Esophagus squamous epithelium (tissue), 5 donors: ENCODE measurements at regions not wholly inside any gene's neighbourhood (a gene's known extent, or its start where the extent isn't known, plus 50 kb on each side); places are given as distances from the start of the nearest gene placed in this dataset.

Experiments used
- DNase-seq: peaks from one replicate; lab custom pipeline; 2025; lab: John Stamatoyannopoulos, UW
- H3K27ac ChIP-seq, 4 donors: fragments of 200-600 bp; sonication (generic); one replicate each; pipeline ENCODE4 v1.5.1; 2016 to 2019; ENCODE audit warnings: mild to moderate bottlenecking in 1 of 4
- H3K27me3 ChIP-seq, 4 donors: fragments of 200-600 bp; sonication (generic); 1 replicate in 3 of 4; 2 replicates in 1 of 4; pipeline versions ENCODE4 v1.5.1 to v1.6.0; 2017 to 2021; ENCODE audit warnings: antibody characterized with exemption in 1 of 4
- H3K36me3 ChIP-seq, 3 donors: fragments of 200-600 bp; sonication (generic); one replicate each; pipeline ENCODE4 v1.5.1; 2016 to 2019
- H3K4me1 ChIP-seq, 3 donors: fragments of 200-600 bp; sonication (generic); one replicate each; pipeline ENCODE4 v1.5.1; 2017 to 2019
- H3K4me3 ChIP-seq, 4 donors: fragments of 200-600 bp; sonication (generic); 1 replicate in 3 of 4; 2 replicates in 1 of 4; pipeline ENCODE4 v1.5.1; 2016 to 2019; ENCODE audit warnings: mild to moderate bottlenecking in 2 of 4, moderate library complexity in 1 of 4
- H3K9me3 ChIP-seq, 3 donors: fragments of 200-600 bp; sonication (generic); one replicate each; pipeline ENCODE4 v1.5.1; 2016 to 2019
- POLR2A ChIP-seq, 4 donors: fragments of 450-650 bp; IDR thresholded peaks; one replicate each; pipeline ENCODE4 v1.6.1; 2017; ENCODE audit warnings: antibody characterized with exemption in 4 of 4, mild to moderate bottlenecking in 4 of 4, moderate library complexity in 3 of 4
- WGBS, 2 donors: methylation state at CpG; one replicate each; pipeline ENCODE4 v1.1.5; 2018; 5-methylcytosine and 5-hydroxymethylcytosine counted together
- intact Hi-C: fragments of 100-400 bp; cut with DNase I; formaldehyde crosslinking; loops from one replicate; pipeline ENCODE4 v1.15.0; 2022
- TF ChIP-seq, protein P1 (sequence below), 6 experiments: fragments of 450-650 bp in 4 of 6; fragments of 200-600 bp in 2 of 6; sonication (generic) in 2 of 6; IDR thresholded peaks; one replicate each; pipeline ENCODE4 v1.5.1; 2016 to 2019; ENCODE audit warnings: antibody characterized with exemption in 6 of 6, mild to moderate bottlenecking in 4 of 6, moderate library complexity in 4 of 6
- donor health status: DM: yes; HTN: yes; CAD: no.

DNA sequence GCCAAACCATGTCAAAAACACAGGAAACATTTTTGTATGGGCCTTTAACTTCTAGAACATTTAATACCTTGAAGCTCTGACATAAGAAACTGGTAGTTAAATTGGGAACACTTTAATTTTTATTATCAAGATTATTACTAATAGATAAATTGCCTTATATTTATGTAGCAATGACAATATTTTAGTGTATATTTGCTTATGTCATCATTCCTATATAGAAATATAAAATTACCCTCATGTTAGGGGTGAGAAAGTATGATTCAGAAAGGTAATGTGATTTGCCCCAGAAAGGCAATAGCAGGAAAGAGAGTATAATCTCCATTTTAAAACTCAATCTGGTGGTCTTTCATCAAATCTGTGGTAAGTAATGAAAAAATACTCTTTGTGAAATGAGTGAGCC, 147.4 kb downstream of the IL15 start:
- TF ChIP-seq, protein P1, sequence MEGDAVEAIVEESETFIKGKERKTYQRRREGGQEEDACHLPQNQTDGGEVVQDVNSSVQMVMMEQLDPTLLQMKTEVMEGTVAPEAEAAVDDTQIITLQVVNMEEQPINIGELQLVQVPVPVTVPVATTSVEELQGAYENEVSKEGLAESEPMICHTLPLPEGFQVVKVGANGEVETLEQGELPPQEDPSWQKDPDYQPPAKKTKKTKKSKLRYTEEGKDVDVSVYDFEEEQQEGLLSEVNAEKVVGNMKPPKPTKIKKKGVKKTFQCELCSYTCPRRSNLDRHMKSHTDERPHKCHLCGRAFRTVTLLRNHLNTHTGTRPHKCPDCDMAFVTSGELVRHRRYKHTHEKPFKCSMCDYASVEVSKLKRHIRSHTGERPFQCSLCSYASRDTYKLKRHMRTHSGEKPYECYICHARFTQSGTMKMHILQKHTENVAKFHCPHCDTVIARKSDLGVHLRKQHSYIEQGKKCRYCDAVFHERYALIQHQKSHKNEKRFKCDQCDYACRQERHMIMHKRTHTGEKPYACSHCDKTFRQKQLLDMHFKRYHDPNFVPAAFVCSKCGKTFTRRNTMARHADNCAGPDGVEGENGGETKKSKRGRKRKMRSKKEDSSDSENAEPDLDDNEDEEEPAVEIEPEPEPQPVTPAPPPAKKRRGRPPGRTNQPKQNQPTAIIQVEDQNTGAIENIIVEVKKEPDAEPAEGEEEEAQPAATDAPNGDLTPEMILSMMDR (IDR thresholded peaks at IDR 0.05): no peak
- TF ChIP-seq POLR2A (IDR thresholded peaks at IDR 0.05): no peak
- H3K36me3 ChIP-seq: no peaks in the 10 kb centered on the region
- no peaks in the 10 kb centered on the region for H3K27me3 ChIP-seq
- no peak for DNase-seq
- intact Hi-C loops: no loop called here
- H3K4me3 ChIP-seq: no peak overlapping the region
- H3K27ac ChIP-seq: no peak overlapping the region
- H3K4me1 ChIP-seq: no peaks in the 10 kb centered on the region
- no peaks in the 10 kb centered on the region for H3K9me3 ChIP-seq

DNA sequence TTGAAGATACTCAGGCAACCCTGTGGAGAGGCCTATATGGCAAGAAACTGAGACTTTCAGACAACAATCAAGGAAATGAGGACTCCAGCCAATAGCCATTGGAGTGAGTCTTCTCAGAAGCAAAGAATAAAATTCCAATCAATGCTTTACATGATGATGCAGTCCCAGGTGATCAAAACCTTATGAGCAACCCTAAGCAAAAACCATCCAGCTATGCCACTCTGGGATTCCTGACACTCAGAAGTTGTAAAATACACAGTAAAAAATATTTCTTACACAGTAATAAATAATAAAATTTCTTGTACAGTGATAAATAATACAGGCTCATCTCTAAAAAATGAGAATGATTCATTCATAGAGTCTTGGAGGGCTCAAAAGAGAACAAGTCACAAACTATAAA, 150.6 kb downstream of the IL15 start:
- TF ChIP-seq POLR2A (IDR thresholded peaks at IDR 0.05): no peak
- TF ChIP-seq, protein P1 (IDR thresholded peaks at IDR 0.05): no peak
- H3K36me3 ChIP-seq: no peaks in the 10 kb centered on the region
- no peaks in the 10 kb centered on the region for H3K4me1 ChIP-seq
- intact Hi-C loops: no loop called here
- H3K27ac ChIP-seq: no peak overlapping the region
- H3K9me3 ChIP-seq: no peaks in the 10 kb centered on the region
- DNase-seq: no peak
- no peak overlapping the region for H3K4me3 ChIP-seq
- no peaks in the 10 kb centered on the region for H3K27me3 ChIP-seq

DNA sequence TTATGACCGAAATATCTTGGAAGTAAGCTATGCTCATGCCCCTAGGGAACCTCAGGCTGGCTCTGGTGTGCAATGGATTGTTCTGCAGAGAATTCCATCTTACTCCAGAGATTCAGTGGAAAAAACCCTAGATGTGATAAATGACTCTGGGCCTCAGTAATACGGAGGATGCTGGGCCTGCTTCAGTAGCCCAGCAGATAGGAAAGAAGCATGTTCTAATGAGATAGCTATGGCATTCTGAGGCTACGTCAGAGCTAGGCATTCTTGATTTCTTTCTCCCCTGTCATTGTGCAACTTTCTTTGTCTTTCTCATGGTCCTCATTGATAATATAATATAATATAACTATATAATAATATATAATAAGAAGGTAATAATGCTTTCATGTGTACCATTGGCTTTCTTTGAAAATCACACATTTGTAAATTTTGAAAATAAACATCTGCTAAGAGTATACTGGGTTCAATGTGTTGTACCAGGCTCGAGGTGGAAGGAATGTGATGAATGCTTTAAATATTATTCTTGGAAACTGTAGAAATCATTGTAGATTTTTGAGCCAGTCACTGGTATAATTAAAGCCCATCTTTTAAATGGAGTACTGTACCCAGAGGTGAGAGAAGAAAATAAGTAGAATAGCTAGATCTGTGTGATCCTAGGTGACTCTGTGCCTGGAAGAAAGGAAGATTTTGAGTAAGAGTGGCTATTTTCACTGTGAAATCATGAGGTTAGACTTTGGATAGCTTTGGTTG, 152.0 kb downstream of the IL15 start:
- Histone ChIP-seq H3K4me1 (no peaks in the 10 kb centered on the region), H3K4me3 (no peak overlapping the region)
- 76 to 78% methylated on average over 4 of the region's 4 CpGs for WGBS, 2 donors

DNA sequence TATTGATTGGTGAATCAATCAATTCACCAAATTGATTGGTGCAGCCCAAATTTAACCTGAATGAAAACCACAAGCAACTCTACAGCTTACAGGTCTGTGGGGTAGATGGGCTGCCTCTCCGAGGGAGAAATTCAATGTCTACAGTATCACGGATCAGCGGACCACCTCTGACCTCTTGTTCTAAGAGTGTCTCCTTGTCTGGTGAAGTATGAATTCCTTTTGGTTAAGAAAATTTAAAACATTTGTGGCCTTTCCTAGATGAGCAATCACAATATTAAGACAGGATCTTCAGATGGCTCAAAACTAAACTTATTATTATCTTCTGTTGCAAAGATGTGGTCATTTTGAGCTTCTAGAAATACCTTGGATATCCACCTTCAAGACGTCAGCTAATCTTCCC, 153.3 kb downstream of the IL15 start:
- Histone ChIP-seq H3K4me1 (no peaks in the 10 kb centered on the region), H3K27ac (no peak overlapping the region), H3K27me3 (no peaks in the 10 kb centered on the region), H3K9me3 (no peaks in the 10 kb centered on the region), H3K4me3 (no peak overlapping the region), H3K36me3 (no peaks in the 10 kb centered on the region)
- TF ChIP-seq POLR2A (IDR thresholded peaks at IDR 0.05): no peak
- TF ChIP-seq, protein P1 (IDR thresholded peaks at IDR 0.05): no peak
- DNase-seq: no peak
- 82 to 93% methylated on average over 4 of the region's 4 CpGs for whole genome bisulfite sequencing, 2 donors
- intact Hi-C loops: no loop called here

More for the DNA sequence above, 152.0 kb downstream of the IL15 start:
- Histone ChIP-seq H3K9me3 (no peaks in the 10 kb centered on the region), H3K27me3 (no peaks in the 10 kb centered on the region), H3K27ac (no peak overlapping the region), H3K36me3 (no peaks in the 10 kb centered on the region)
- intact Hi-C loops: no loop called here
- no peak for DNase-seq
- TF ChIP-seq, protein P1 (IDR thresholded peaks at IDR 0.05): no peak
- TF ChIP-seq POLR2A (IDR thresholded peaks at IDR 0.05): no peak

DNA sequence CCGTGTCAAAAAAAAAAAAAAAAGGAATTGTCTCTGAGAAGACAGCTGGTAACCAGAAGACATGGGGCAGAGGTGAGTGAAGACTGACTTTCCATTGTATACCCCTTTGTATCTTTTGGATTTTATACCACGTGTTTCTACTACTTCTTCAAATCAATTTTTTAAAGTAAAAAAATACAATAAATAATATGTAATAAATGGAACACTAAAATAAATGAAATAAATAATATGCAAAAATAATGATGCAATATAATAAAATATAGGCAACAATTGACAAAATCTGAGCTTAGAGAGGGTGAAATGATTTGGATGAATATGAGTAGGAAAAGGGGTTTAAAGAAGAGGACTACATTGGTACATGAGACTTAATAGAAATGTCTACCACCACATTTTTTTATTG, 155.8 kb downstream of the IL15 start:
- Histone ChIP-seq H3K27me3 (no peaks in the 10 kb centered on the region), H3K4me3 (no peak overlapping the region), H3K4me1 (no peaks in the 10 kb centered on the region), H3K9me3 (no peaks in the 10 kb centered on the region), H3K27ac (no peak overlapping the region), H3K36me3 (no peaks in the 10 kb centered on the region)
- DNase-seq: no peak
- WGBS, 2 donors: 53 to 88% methylated on average over 2 of the region's 2 CpGs
- no peak for TF ChIP-seq POLR2A (IDR thresholded peaks at IDR 0.05)
- TF ChIP-seq, protein P1 (IDR thresholded peaks at IDR 0.05): no peak
- intact Hi-C loops: no loop called here
